Right lobe of liver (tissue), 4 donors: ENCODE measurements at regions not wholly inside any gene's neighbourhood (a gene's known extent, or its start where the extent isn't known, plus 50 kb on each side); places are given as distances from the start of the nearest gene placed in this dataset.

ENCODE experiments used
- POLR2A ChIP-seq: fragments of 450-650 bp; IDR thresholded peaks from one replicate; pipeline ENCODE4 v1.6.1; 2017; ENCODE audit warnings: antibody characterized with exemption, mild to moderate bottlenecking
- TF ChIP-seq, protein P1 (sequence below), 4 donors: fragments of 200-600 bp in 3 of 4; fragments of 450-650 bp in 1 of 4; IDR thresholded peaks; one replicate each; pipeline versions ENCODE4 v1.5.1 to v1.8.0; 2016 to 2022; ENCODE audit warnings: antibody characterized with exemption in 4 of 4, mild to moderate bottlenecking in 2 of 4
- donor health status: DM: no; HTN: no; CAD: no.
- donor health status: DM: no; HTN: no; CAD: no.
- donor health status: DM: no; HTN: yes; CAD: no.

DNA sequence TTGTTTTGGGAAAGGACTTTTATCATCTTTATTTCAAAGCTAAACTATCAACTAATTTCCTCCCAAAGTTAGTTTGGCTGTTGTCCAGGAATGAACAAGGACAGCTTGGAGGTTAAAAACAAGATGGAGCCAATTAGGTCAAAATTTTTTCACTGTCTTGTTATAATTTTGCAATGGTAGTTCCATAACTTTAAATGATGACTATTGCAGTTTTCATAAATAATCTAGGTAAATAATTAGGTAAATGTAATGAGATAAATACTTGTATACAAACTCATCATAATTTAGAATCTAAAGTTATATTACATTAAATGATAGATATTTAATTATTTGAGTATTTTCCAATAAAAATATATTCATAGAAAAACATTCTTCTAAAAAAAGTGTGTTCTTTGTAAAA, 68.3 kb upstream of the DAZL start:
- TF ChIP-seq POLR2A, result no peak
- TF ChIP-seq, protein P1, sequence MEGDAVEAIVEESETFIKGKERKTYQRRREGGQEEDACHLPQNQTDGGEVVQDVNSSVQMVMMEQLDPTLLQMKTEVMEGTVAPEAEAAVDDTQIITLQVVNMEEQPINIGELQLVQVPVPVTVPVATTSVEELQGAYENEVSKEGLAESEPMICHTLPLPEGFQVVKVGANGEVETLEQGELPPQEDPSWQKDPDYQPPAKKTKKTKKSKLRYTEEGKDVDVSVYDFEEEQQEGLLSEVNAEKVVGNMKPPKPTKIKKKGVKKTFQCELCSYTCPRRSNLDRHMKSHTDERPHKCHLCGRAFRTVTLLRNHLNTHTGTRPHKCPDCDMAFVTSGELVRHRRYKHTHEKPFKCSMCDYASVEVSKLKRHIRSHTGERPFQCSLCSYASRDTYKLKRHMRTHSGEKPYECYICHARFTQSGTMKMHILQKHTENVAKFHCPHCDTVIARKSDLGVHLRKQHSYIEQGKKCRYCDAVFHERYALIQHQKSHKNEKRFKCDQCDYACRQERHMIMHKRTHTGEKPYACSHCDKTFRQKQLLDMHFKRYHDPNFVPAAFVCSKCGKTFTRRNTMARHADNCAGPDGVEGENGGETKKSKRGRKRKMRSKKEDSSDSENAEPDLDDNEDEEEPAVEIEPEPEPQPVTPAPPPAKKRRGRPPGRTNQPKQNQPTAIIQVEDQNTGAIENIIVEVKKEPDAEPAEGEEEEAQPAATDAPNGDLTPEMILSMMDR (IDR thresholded peaks at IDR 0.05), result no peak
